ENCODE measurements at regions not wholly inside any gene's neighbourhood (a gene's known extent, or its start where the extent isn't known, plus 50 kb on each side); places are given as distances from the start of the nearest gene placed in this dataset.

DNA sequence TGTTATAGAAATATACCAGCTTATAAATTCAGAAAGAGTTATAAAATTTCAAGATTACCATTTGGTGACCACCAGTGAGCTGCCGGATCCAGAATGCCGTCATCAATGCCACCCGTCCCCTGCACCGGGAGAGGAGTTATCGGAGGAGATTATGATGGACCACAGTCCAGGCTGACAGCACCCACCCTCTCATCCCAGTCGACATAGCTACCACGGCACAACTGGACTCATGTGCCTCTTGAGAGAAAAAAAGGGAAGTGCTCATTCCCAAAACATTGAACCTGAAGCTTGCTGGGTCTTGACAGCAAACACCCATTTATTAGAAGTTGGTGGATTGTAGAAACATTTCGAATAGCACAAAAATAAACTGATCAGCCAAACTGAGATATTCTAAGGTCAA is 1331.5 kb downstream of the TBC1D22A start:
- no peak overlapping the region for H3K4me2 ChIP-seq (ENCODE audit: low read depth, low read length, poor library complexity, severe bottlenecking)
- TF ChIP-seq, protein P1, sequence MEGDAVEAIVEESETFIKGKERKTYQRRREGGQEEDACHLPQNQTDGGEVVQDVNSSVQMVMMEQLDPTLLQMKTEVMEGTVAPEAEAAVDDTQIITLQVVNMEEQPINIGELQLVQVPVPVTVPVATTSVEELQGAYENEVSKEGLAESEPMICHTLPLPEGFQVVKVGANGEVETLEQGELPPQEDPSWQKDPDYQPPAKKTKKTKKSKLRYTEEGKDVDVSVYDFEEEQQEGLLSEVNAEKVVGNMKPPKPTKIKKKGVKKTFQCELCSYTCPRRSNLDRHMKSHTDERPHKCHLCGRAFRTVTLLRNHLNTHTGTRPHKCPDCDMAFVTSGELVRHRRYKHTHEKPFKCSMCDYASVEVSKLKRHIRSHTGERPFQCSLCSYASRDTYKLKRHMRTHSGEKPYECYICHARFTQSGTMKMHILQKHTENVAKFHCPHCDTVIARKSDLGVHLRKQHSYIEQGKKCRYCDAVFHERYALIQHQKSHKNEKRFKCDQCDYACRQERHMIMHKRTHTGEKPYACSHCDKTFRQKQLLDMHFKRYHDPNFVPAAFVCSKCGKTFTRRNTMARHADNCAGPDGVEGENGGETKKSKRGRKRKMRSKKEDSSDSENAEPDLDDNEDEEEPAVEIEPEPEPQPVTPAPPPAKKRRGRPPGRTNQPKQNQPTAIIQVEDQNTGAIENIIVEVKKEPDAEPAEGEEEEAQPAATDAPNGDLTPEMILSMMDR (IDR thresholded peaks at IDR 0.05; ENCODE audit: insufficient read depth, low read length, poor library complexity, severe bottlenecking) = no peak
- no peak for TF ChIP-seq EZH2phosphoT487 (conservative IDR thresholded peaks at IDR 0.05; ENCODE audit: low read length)
- no peaks in the 10 kb centered on the region for H3K9me3 ChIP-seq (ENCODE audit: insufficient read depth, low read length)
- H3K4me3 ChIP-seq (ENCODE audit: insufficient read depth, low read length, poor library complexity, severe bottlenecking) = no peak overlapping the region
- no peaks in the 10 kb centered on the region for H4K20me1 ChIP-seq (ENCODE audit: low read depth, low read length)
- no peaks in the 10 kb centered on the region for H3K9me2 ChIP-seq (replicated peaks; ENCODE audit: insufficient read depth, low read length)
- no peaks in the 10 kb centered on the region for H3K27me3 ChIP-seq (ENCODE audit: low read length)
- H3F3A ChIP-seq (ENCODE audit: insufficient read depth) = peaks cover 28% of the 10 kb centered on the region
- no peak overlapping the region for H3K9ac ChIP-seq (ENCODE audit: low read length)
- H3K79me2 ChIP-seq (ENCODE audit: insufficient read depth, low read length) = no peaks in the 10 kb centered on the region
- H3K36me3 ChIP-seq (ENCODE audit: low read length) = no peaks in the 10 kb centered on the region
- no peak overlapping the region for H3K27ac ChIP-seq (ENCODE audit: low read depth, low read length)
- no peak overlapping the region for H2AFZ ChIP-seq (ENCODE audit: low read depth, low read length, severe bottlenecking)

DNA sequence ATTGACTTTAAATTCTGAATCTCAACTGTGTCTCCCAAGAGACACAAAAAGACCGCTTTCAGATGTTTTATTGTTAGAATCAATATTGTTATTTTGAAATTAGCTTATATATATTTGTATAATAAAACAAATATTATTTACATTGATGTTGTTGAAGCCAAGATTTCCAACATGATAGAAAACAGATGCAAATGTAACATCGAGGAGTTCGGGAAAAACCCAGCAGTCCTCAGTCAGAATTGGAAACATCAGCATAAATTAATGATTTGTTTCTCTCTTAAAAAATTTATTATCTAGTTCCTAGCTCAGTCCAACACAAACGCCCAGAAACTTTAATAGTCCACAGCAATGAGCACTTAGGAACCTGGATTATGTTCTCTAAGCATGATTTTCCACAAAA is 1330.4 kb downstream of the TBC1D22A start:
- no peaks in the 10 kb centered on the region for H4K20me1 ChIP-seq (ENCODE audit: low read depth, low read length)
- H3K4me3 ChIP-seq (ENCODE audit: insufficient read depth, low read length, poor library complexity, severe bottlenecking) = no peak overlapping the region
- H3K79me2 ChIP-seq (ENCODE audit: insufficient read depth, low read length) = no peaks in the 10 kb centered on the region
- H3K27ac ChIP-seq (ENCODE audit: low read depth, low read length) = no peak overlapping the region
- TF ChIP-seq EZH2phosphoT487 (conservative IDR thresholded peaks at IDR 0.05; ENCODE audit: low read length) = no peak
- TF ChIP-seq, protein P1 (IDR thresholded peaks at IDR 0.05; ENCODE audit: insufficient read depth, low read length, poor library complexity, severe bottlenecking) = no peak
- no peaks in the 10 kb centered on the region for H3K27me3 ChIP-seq (ENCODE audit: low read length)
- no peaks in the 10 kb centered on the region for H3K9me3 ChIP-seq (ENCODE audit: insufficient read depth, low read length)
- no peak overlapping the region for H3K4me2 ChIP-seq (ENCODE audit: low read depth, low read length, poor library complexity, severe bottlenecking)
- H3K9ac ChIP-seq (ENCODE audit: low read length) = no peak overlapping the region
- H3K9me2 ChIP-seq (replicated peaks; ENCODE audit: insufficient read depth, low read length) = no peaks in the 10 kb centered on the region
- peaks cover 17% of the 10 kb centered on the region for H3F3A ChIP-seq (ENCODE audit: insufficient read depth)
- H2AFZ ChIP-seq (ENCODE audit: low read depth, low read length, severe bottlenecking) = no peak overlapping the region
- H3K36me3 ChIP-seq (ENCODE audit: low read length) = no peaks in the 10 kb centered on the region

DNA sequence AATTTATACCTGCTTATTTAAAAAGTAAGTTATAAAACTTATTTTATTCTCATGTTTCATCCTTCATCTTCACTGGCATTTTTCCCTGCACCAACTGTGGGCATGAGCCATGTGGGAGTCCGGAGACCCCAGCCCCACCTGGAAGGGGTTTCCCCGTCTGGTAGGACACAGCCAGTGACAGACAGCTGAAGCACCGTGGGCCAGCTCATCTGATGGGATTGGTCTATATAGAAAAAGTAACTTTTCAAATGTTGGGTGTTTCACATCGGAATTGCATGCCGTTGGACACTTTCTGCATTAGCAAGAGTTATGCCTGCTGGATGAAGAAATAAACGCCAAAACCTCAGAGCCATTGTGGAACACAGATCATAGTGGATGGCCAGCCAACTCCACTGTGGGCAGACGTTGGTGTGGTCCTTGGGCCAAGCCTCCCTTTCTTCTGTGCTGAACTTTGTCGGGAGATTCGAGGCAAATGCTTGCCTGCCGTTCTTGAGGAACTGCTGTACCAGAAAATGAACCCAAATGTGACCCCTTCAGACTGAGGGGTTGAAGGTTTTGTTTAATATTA is 1329.3 kb downstream of the TBC1D22A start:
- Histone ChIP-seq H2AFZ (ENCODE audit: low read depth, low read length, severe bottlenecking) (no peak overlapping the region), H3F3A (ENCODE audit: insufficient read depth) (peaks cover 10% of the 10 kb centered on the region), H3K9me2 (replicated peaks; ENCODE audit: insufficient read depth, low read length) (no peaks in the 10 kb centered on the region), H3K27ac (ENCODE audit: low read depth, low read length) (no peak overlapping the region), H3K36me3 (ENCODE audit: low read length) (no peaks in the 10 kb centered on the region), H3K9ac (ENCODE audit: low read length) (no peak overlapping the region), H3K4me2 (ENCODE audit: low read depth, low read length, poor library complexity, severe bottlenecking) (no peak overlapping the region), H3K79me2 (ENCODE audit: insufficient read depth, low read length) (no peaks in the 10 kb centered on the region), H3K4me3 (ENCODE audit: insufficient read depth, low read length, poor library complexity, severe bottlenecking) (no peak overlapping the region), H3K9me3 (ENCODE audit: insufficient read depth, low read length) (no peaks in the 10 kb centered on the region), H4K20me1 (ENCODE audit: low read depth, low read length) (no peaks in the 10 kb centered on the region), H3K27me3 (ENCODE audit: low read length) (no peaks in the 10 kb centered on the region)
- TF ChIP-seq, protein P1 (IDR thresholded peaks at IDR 0.05; ENCODE audit: insufficient read depth, low read length, poor library complexity, severe bottlenecking) = no peak
- no peak for TF ChIP-seq EZH2phosphoT487 (conservative IDR thresholded peaks at IDR 0.05; ENCODE audit: low read length)
